NCI-H774 (cell line): ENCODE measurements at regions not wholly inside any gene's neighbourhood (a gene's known extent, or its start where the extent isn't known, plus 50 kb on each side); places are given as distances from the start of the nearest gene placed in this dataset.
"Not testable (repeated sequence)": the region's sequence is repeated elsewhere in the genome, so short reads cannot be mapped to it uniquely, and the experiment has no call there.

Source experiments
- DNase-seq: peaks from one replicate; lab custom pipeline; 2025; lab: John Stamatoyannopoulos, UW

- DNase-seq: no peak
These were observed 81.9 kb upstream of the ADPGK start for GRCh38 chr15:72865486-72865885.

DNA sequence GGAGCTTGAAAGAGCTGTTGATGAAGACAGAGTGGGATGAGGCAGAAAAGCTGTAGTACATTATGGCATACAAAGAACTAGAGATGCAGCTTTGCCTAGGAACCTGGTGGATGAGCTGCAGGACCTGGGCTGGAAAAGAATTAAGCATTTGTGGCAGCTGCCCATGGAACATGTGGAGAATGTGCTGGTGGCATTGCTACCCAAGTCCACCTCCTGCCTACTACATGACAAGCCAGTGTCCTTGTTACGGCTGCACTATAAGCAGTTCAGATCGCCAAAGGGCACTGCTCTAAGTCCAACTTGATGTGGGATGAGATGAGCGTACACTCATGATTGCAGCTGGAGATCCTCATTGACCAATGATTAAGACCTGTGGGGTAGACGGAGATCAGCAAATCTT, 81.1 kb upstream of the ADPGK start:
- DNase-seq: no peak

GRCh38 chr15:72861354-72861910, 77.9 kb upstream of the ADPGK start:
- no peak for DNase-seq

DNA sequence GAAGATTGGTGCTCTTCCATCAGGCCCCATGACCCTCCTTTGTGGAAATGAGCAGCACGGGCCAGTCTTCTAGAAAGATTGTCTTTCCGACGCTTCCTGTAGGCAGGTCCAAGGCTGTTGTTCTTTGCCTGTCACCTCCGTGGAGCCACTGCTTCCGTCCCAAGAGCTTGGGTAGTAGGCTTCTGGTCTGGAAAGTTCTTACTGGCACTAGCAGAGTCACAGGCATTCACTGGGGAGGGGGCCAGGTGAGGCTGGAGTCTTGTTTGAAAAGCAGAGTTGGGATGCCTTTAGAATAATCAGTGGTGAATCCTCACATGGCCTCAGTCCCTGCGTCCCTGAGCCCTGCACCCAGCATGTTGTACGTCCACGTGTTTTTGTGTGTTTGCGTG, 76.2 kb upstream of the ADPGK start:
- no peak for DNase-seq

GRCh38 chr15:72859017-72859756, 75.6 kb upstream of the ADPGK start:
- no peak for DNase-seq

DNA sequence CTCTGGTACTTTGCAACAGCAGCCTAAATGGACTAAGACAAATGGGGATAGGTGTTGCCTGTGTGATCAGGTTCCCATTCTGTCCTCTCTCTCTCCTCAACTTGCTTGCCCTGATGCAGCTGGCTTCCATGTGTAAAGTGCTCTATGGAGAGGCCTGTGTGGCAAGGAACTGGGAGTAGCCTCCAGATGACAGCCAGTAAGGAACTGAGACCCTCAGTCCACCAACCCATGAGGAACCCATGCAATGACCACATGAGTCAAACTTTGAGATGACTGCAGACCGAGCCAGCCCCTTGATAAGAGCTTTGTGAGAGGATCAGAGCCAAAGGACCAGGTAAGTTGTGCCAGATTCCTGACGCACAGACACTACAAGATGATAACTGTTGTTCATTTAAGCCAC, 74.6 kb upstream of the ADPGK start:
- DNase-seq: no peak

- no peak for DNase-seq
These were observed 73.9 kb upstream of the ADPGK start for GRCh38 chr15:72857331-72858063.

GRCh38 chr15:72856549-72857040, 73.0 kb upstream of the ADPGK start:
- DNase-seq: no peak

DNA sequence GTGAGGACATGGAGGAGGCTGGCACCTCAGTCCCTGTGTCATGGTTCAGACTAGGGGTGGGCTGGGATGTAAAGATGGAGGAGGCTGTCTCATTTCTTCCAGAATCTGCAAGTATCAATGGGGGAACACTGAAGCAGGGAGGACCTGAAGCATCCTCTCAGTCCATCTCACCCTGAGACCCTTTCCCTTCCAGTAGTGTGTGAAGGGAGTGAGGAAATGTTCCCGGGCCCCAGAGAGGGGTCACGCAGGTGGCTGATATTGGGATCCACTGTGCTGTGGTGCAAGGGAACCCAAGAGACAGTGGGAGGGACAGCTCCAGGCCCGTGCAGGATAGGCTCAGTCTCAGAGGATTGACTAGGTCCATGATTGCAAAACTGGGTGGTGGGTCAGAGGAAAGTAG, 72.2 kb upstream of the ADPGK start:
- no peak for DNase-seq

- no peak for DNase-seq
These were observed 68.7 kb upstream of the ADPGK start for GRCh38 chr15:72852273-72852672.

DNA sequence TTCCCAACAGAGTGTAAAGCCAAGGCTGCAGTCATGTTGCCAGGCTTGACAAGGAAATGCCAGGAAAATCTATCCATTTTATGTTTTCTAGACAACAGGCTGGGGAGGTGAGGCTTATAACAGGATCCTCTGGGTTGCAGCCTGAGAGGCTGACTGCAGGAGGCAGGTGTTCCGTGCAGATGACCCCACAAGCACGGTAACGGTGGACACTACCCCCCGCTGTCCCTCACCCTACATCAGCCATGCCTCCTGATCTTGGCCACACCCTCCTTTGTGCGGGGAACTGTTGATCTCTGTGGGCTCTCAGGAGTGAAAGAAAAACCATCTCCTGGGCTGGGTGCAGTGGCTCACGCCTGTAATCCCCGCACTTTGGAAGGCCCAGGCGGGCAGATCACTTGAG, 68.0 kb upstream of the ADPGK start:
- DNase-seq: no peak

GRCh38 chr15:72850833-72851232, 67.3 kb upstream of the ADPGK start:
- no peak for DNase-seq

DNA sequence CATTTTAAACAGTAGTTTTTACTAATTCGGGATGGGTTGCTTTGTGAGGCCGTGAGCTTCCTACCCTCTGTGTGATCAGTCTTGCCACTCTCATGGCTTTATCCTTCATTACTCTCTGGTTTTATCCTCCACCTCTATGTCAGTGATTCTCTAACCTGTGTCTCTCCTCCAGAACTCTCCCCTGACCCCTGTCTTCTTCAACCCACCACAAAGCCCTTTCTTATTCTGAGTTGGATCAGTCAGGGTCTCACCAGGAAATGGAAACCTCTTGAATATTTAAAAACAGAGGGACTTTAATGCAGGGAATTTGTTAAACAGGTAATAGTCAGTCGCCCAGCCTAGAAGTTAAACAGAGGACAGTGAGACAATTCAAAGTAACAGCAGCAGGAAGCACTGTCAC, 64.2 kb upstream of the ADPGK start:
- DNase-seq: no peak

DNA sequence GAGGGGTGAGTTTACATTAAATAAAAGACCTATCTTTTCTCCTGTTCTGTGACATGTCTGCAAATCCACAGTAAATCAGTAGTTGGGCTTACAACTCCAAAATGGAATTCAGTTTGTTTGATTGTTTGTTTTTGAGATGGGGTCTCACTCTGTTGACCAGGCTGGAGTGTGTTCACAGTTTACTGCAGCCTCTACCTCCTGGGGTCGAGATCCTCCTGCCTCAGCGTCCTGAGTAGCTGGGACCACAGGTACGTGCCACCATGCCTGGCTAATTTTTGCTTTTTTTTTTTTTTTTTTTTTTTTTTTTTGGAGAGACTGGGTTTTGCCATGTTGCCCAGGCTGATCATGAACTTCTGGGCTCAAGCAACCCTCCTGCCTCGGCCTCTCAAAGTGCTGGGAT, 63.5 kb upstream of the ADPGK start:
- no peak for DNase-seq

DNA sequence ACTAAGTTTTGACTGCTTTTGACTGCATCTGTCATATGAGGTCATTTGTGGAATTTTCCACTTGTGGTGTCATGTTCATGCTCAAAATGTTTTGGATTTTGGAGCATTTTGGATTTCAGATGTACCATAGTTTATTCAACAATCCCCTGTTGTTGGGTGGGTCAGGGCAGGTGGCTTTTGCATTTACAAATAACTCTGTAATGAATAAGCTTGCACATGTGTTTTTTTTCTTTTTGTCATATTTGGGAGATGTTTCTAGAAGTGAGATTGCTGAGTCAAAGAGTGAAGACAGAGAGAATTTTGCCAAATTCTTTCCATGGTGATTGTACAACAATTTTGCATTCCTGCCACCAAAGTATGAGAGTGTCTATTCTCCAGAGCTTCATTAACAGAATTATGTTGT, 62.4 kb upstream of the ADPGK start:
- no peak for DNase-seq

GRCh38 chr15:72844067-72844466, 60.5 kb upstream of the ADPGK start:
- no peak for DNase-seq

DNA sequence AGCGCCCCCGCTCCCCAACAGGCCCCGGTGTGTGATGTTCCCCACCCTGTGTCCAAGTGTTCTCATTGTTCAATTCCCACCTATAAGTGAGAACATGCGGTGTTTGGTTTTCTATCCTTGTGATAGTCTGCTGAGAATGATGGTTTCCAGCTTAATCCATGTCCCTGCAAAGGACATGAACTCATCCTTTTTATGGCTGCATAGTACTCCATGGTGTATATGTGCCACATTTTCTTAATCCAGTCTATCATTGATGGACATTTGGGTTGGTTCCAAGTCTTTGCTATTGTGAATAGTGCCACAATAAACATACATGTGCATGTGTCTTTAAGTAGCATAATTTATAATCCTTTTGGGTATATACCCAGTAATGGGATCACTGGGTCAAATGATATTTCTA, 59.8 kb upstream of the ADPGK start:
- not testable (repeated sequence) for DNase-seq

- DNase-seq: no peak
These were observed 56.6 kb upstream of the ADPGK start for GRCh38 chr15:72840114-72840513.

DNA sequence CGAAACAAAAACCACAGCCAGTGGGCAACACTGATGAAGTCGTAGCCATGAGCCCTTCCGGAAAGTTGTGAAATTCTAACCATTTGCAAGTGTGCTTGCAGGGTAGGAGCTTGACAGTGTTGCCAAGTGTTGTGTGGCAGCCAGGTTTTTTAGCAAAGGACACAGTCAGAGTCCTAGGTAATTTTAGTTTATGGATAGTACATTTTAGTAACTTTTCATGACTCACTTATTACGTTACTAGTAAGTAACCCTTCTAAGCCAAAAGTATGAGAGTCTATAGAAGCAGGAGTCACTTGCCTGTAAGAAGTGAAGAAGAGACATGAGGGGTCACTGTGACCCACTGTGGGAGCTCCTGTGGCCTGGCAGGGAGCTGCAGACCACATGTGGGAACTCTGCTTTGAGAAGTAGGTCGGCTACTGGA, 54.8 kb upstream of the ADPGK start:
- DNase-seq: no peak

DNA sequence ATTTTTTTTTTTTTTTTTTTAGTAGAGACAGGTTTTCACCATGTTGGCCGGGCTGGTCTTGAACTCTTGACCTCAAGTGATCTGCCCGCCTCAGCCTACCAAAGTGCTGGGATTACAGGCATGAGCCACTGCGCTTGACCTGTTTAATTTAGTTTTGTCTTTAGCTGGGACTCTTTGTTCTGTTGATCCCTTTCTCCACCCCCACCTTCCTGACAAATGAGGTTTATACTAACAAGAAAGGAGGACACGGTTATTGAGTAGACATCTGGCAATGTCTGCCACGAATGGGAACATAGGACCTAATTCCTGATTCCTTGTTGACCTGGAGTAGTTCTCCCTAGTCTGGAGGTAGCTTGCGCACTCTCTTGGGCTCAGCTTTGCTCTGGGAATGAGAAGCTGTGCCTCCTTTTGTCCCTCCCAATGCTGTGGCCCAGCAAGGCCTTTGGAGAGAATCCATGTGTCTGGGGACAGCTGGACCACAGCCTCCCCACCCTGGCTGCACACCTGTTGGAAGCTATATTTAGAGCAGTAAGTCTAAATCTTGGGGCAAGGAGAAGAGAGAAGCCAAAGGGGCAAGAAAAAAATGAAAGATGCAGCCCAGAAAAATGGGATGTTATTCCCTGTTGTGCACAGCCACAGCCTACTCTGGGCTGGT, 53.2 kb upstream of the ADPGK start:
- DNase-seq: no peak

GRCh38 chr15:72835294-72835890, 51.8 kb upstream of the ADPGK start:
- DNase-seq: no peak

DNA sequence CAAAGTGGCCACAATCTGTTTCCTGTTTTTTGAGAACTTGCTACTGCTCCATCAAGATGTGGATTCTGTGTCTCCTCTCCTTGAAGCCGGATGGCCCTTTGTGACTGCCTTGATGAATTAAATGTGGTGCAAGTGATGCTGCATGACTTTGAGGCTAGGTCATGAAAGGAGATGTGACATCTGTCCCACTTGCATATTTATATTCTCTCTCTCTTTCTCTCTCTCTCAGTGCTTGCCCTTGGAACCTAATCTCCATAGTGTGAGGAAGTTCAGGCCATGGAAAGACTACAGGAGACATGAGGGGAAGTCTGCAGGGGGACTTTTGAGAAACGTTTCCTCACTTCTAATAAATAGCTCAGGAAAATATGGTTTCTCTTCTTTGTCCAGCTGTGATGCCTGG, 50.0 kb upstream of the ADPGK start:
- DNase-seq: no peak
